MM.1S (cell line): ENCODE measurements at regions not wholly inside any gene's neighbourhood (a gene's known extent, or its start where the extent isn't known, plus 50 kb on each side); places are given as distances from the start of the nearest gene placed in this dataset.

Source experiments
- CTCF ChIP-seq: fragments of 300-600 bp; sonication (generic); IDR thresholded peaks from 2 replicates; pipeline ENCODE4 v1.5.1; 2016; ENCODE audit warnings: antibody characterized with exemption, low read length, mixed read lengths
- EZH2 ChIP-seq: fragments of 300-600 bp; sonication (generic); optimal IDR thresholded peaks from 2 replicates; pipeline ENCODE3; 2017; ENCODE audit warnings: low read depth, mild to moderate bottlenecking, antibody characterized with exemption, low read length, mixed read lengths

- TF ChIP-seq CTCF = no peak
- no peak for TF ChIP-seq EZH2
These were observed 975.2 kb upstream of the B3GALT2 start for GRCh38 chr1:194161591-194161990.
